H1 (cell line): ENCODE measurements at regions not wholly inside any gene's neighbourhood (a gene's known extent, or its start where the extent isn't known, plus 50 kb on each side); places are given as distances from the start of the nearest gene placed in this dataset.
A peak's percentile ranks its signal among the peaks of the same experiment; 100 is the strongest.

Source experiments
- CTCF ChIA-PET: fragments of 300-600 bp; sonication (Branson Sonifier 250); formaldehyde crosslinking; loops from one replicate; lab custom pipeline; 2021; ENCODE audit not compliant: partially characterized antibody; lab: Charles Lee
- POLR2A ChIA-PET: fragments of 300-600 bp; sonication (Branson Sonifier 250); formaldehyde crosslinking; loops from one replicate; lab custom pipeline; 2021; ENCODE audit warnings: inconsistent platforms; ENCODE audit not compliant: partially characterized antibody; lab: Charles Lee
- DNase-seq, 2 experiments: peaks; one replicate each; pipeline versions ENCODE4 v3.0.0 to v3.0.0-alpha.2; 2010 to 2022; ENCODE audit warnings: low spot score in 2 of 2, low read depth in 1 of 2, mixed read lengths in 1 of 2
- FAIRE-seq: peaks from 2 replicates; lab custom pipeline; 2011; peaks lifted over from hg19 to GRCh38; lab: Jason Lieb, UNC
- H2AFZ ChIP-seq: 2 replicates; pipeline ENCODE4 v1.8.1; 2012; ENCODE audit warnings: low read length, inconsistent platforms
- H2AK5ac ChIP-seq: 2 replicates; pipeline ENCODE4 v1.6.1; 2013; ENCODE audit warnings: low read depth, low read length
- H2BK120ac ChIP-seq: replicated peaks from 2 replicates; pipeline ENCODE3; 2013; ENCODE audit warnings: low read depth, low read length, inconsistent platforms
- H2BK12ac ChIP-seq: 2 replicates; pipeline ENCODE4 v1.6.1; 2013; ENCODE audit warnings: low read depth, low read length
- H2BK15ac ChIP-seq: 2 replicates; pipeline ENCODE4 v1.6.1; 2013; ENCODE audit warnings: low read length
- H2BK20ac ChIP-seq: 2 replicates; pipeline ENCODE4 v1.6.1; 2013; ENCODE audit warnings: low read length
- H2BK5ac ChIP-seq: 2 replicates; pipeline ENCODE4 v1.6.1; 2013; ENCODE audit warnings: low read depth, low read length
- H3K14ac ChIP-seq: 2 replicates; pipeline ENCODE4 v1.6.1; 2013; ENCODE audit warnings: inconsistent platforms; ENCODE audit not compliant: insufficient read length
- H3K18ac ChIP-seq: 2 replicates; pipeline ENCODE4 v1.6.1; 2013; ENCODE audit warnings: low read length; ENCODE audit errors: extremely low read depth
- H3K23ac ChIP-seq: 2 replicates; pipeline ENCODE4 v1.6.1; 2013; ENCODE audit warnings: inconsistent platforms; ENCODE audit not compliant: insufficient read length
- H3K23me2 ChIP-seq: 2 replicates; pipeline ENCODE4 v1.6.1; 2013; ENCODE audit warnings: low read depth, low read length
- H3K27ac ChIP-seq: 2 replicates; pipeline ENCODE4 v1.6.1; 2011; ENCODE audit warnings: low read depth, low read length, inconsistent platforms
- H3K27me3 ChIP-seq, 4 experiments: replicated peaks in 1 of 4; 1 replicate in 1 of 4; 2 replicates in 3 of 4; pipeline versions ENCODE4 v1.6.1 to v1.8.1; 2011 to 2013; ENCODE audit warnings: low read length in 3 of 4, mild to moderate bottlenecking in 3 of 4, inconsistent platforms in 2 of 4, mixed read lengths in 2 of 4, moderate library complexity in 1 of 4; ENCODE audit not compliant: control insufficient read depth in 3 of 4, insufficient read depth in 3 of 4; ENCODE audit errors: extremely low read depth in 1 of 4
- H3K36me3 ChIP-seq, 4 experiments: 2 replicates each; pipeline versions ENCODE4 v1.6.1 to v1.8.1; 2011 to 2013; ENCODE audit warnings: mild to moderate bottlenecking in 4 of 4, low read length in 3 of 4, moderate library complexity in 2 of 4, control low read depth in 1 of 4, inconsistent platforms in 1 of 4; ENCODE audit not compliant: insufficient read depth in 4 of 4, control insufficient read depth in 2 of 4
- H3K4ac ChIP-seq: replicated peaks from 2 replicates; pipeline ENCODE3; 2013; ENCODE audit warnings: low read length, low read depth, mixed read lengths, inconsistent platforms; ENCODE audit not compliant: insufficient read length
- H3K4me1 ChIP-seq, 4 experiments: replicated peaks in 1 of 4; 1 replicate in 1 of 4; 2 replicates in 3 of 4; pipeline versions ENCODE4 v1.6.1 to v1.8.1; 2011 to 2013; ENCODE audit warnings: low read length in 3 of 4, inconsistent platforms in 2 of 4, mixed read lengths in 1 of 4; ENCODE audit not compliant: insufficient read depth in 4 of 4, control insufficient read depth in 3 of 4
- H3K4me2 ChIP-seq, 2 experiments: 2 replicates each; pipeline versions ENCODE4 v1.6.1 to v1.8.1; 2011 to 2013; ENCODE audit warnings: low read depth in 2 of 2, low read length in 2 of 2, control low read depth in 1 of 2, inconsistent platforms in 1 of 2, mild to moderate bottlenecking in 1 of 2; ENCODE audit not compliant: insufficient read depth in 1 of 2
- H3K4me3 ChIP-seq, 4 experiments: fragments of 200-600, 300-600 bp in 1 of 4; sonication (generic), shearing (Covaris generic), sonication (Bioruptor Twin) in 1 of 4; 2 replicates each; pipeline versions ENCODE4 v1.5.1 to v1.8.1; 2011 to 2016; ENCODE audit warnings: low read length in 4 of 4, low read depth in 3 of 4, control low read depth in 2 of 4, inconsistent platforms in 2 of 4, mild to moderate bottlenecking in 2 of 4, mixed read lengths in 1 of 4, moderate library complexity in 1 of 4; ENCODE audit not compliant: insufficient read depth in 2 of 4; ENCODE audit errors: extremely low read depth in 1 of 4
- H3K56ac ChIP-seq: replicated peaks from 2 replicates; pipeline ENCODE3; 2013; ENCODE audit warnings: low read depth, mild to moderate bottlenecking, mixed read lengths, low read length, inconsistent platforms; ENCODE audit not compliant: insufficient read length
- H3K79me1 ChIP-seq: 2 replicates; pipeline ENCODE4 v1.6.1; 2013; ENCODE audit warnings: low read depth, low read length, control low read depth
- H3K79me2 ChIP-seq, 2 experiments: 2 replicates each; pipeline versions ENCODE4 v1.6.1 to v1.8.1; 2012 to 2013; ENCODE audit warnings: low read length in 2 of 2, mild to moderate bottlenecking in 2 of 2, inconsistent platforms in 1 of 2; ENCODE audit not compliant: insufficient read depth in 2 of 2, control insufficient read depth in 1 of 2
- H3K9ac ChIP-seq, 4 experiments: replicated peaks in 1 of 4; 1 replicate in 1 of 4; 2 replicates in 3 of 4; pipeline versions ENCODE4 v1.6.1 to v1.8.1; 2011 to 2013; ENCODE audit warnings: low read depth in 3 of 4, low read length in 3 of 4, control low read depth in 2 of 4, mild to moderate bottlenecking in 2 of 4, moderate library complexity in 2 of 4, inconsistent platforms in 1 of 4; ENCODE audit errors: extremely low read depth in 1 of 4
- H3K9me3 ChIP-seq, 2 experiments: 2 replicates each; pipeline versions ENCODE4 v1.6.1 to v1.8.1; 2012 to 2013; ENCODE audit warnings: mild to moderate bottlenecking in 2 of 2, moderate library complexity in 2 of 2, control low read depth in 1 of 2, inconsistent platforms in 1 of 2, low read depth in 1 of 2, low read length in 1 of 2, mixed read lengths in 1 of 2; ENCODE audit not compliant: insufficient read depth in 2 of 2
- H4K20me1 ChIP-seq, 2 experiments: replicated peaks in 1 of 2; 2 replicates each; pipeline versions ENCODE3 to v1.8.1; 2011 to 2013; ENCODE audit warnings: inconsistent platforms in 2 of 2, low read length in 2 of 2, mild to moderate bottlenecking in 1 of 2; ENCODE audit not compliant: insufficient read depth in 2 of 2, control insufficient read depth in 1 of 2
- H4K5ac ChIP-seq: 2 replicates; pipeline ENCODE4 v1.6.1; 2013; ENCODE audit warnings: low read length, low read depth, mixed read lengths, inconsistent platforms; ENCODE audit not compliant: insufficient read length
- H4K8ac ChIP-seq: 2 replicates; pipeline ENCODE4 v1.8.0; 2013; ENCODE audit warnings: mild to moderate bottlenecking, moderate library complexity, low read length, inconsistent platforms; ENCODE audit not compliant: insufficient read depth; ENCODE audit errors: extremely low read depth
- H4K91ac ChIP-seq: replicated peaks from 2 replicates; pipeline ENCODE3; 2013; ENCODE audit warnings: low read length, mixed read lengths, inconsistent platforms; ENCODE audit not compliant: insufficient read length
- CHD2 ChIP-seq: IDR thresholded peaks from 2 replicates; pipeline ENCODE4 v1.6.1; 2012; ENCODE audit warnings: low read length, improper control_type of control experiment
- EP300 ChIP-seq, 2 experiments: IDR thresholded peaks; 1 replicate in 1 of 2; 2 replicates in 1 of 2; pipeline ENCODE4 v1.6.1; 2011 to 2012; ENCODE audit warnings: low read depth in 2 of 2, low read length in 2 of 2, mild to moderate bottlenecking in 2 of 2, borderline replicate concordance in 1 of 2, inconsistent platforms in 1 of 2, moderate library complexity in 1 of 2
- WGBS, 2 experiments: shearing (Covaris generic) in 1 of 2; methylation state at CpG; one replicate each; pipeline versions ENCODE4 v1.1.6 to v1.1.7; 2013 to 2015; ENCODE audit warnings: low lambda C conversion rate in 2 of 2, mixed read lengths in 2 of 2, inconsistent platforms in 1 of 2, low coverage in 1 of 2, missing lambda C conversion rate in 1 of 2; ENCODE audit not compliant: insufficient replicate concordance in 2 of 2, insufficient coverage in 1 of 2, insufficient read length in 1 of 2; ENCODE audit errors: extremely low coverage in 1 of 2, missing lambda C conversion rate in 1 of 2; 5-methylcytosine and 5-hydroxymethylcytosine counted together

GRCh38 chr14:98766818-98767217 is 505.2 kb downstream of the BCL11B start:
- no peaks in the 10 kb centered on the region for H3K79me2 ChIP-seq
- no peaks in the 10 kb centered on the region for H3K4me1 ChIP-seq
- no peak overlapping the region for H3K27ac ChIP-seq
- no peak overlapping the region for H2BK15ac ChIP-seq
- no peaks in the 10 kb centered on the region for H3K36me3 ChIP-seq
- H3K56ac ChIP-seq, result no peak overlapping the region
- no peaks in the 10 kb centered on the region for H3K23me2 ChIP-seq
- WGBS, 2 experiments, result 82% methylated on average over 4 of the region's 4 CpGs; no CpG with 5 or more reads in 1 of the 2 experiments
- TF ChIP-seq EP300 (IDR thresholded peaks at IDR 0.05; ENCODE audit: borderline replicate concordance in 1 of 2, low read depth in 2 of 2, low read length in 2 of 2), result no peak
- no peak for TF ChIP-seq CHD2
- no peak overlapping the region for H4K91ac ChIP-seq
- ChIA-PET CTCF (no interaction called here), POLR2A (no interaction called here)
- no peak overlapping the region for H3K4me2 ChIP-seq
- H2BK5ac ChIP-seq, result no peak overlapping the region
- no peak overlapping the region for H2BK12ac ChIP-seq
- H4K20me1 ChIP-seq, result no peaks in the 10 kb centered on the region
- H3K4ac ChIP-seq, result no peak overlapping the region
- no peak overlapping the region for H3K18ac ChIP-seq
- 0 out of 2 replicates have a peak overlapping the region, but pooled peaks have one; percentile 66 for H2BK20ac ChIP-seq
- H2BK120ac ChIP-seq, result no peak overlapping the region
- H3K14ac ChIP-seq, result no peak overlapping the region
- FAIRE-seq (no peak), DNase-seq (no peak)
- H3K4me3 ChIP-seq, result no peak overlapping the region
- no peaks in the 10 kb centered on the region; the same call in 1 of the 2 replicates for H3K79me1 ChIP-seq
- no peak overlapping the region for H3K23ac ChIP-seq
- peak overlapping the region; percentile 90 for H2AFZ ChIP-seq
- H4K5ac ChIP-seq, result no peak overlapping the region
- H3K27me3 ChIP-seq, result no peaks in the 10 kb centered on the region
- H3K9me3 ChIP-seq, result peaks cover 0 to 12% of the 10 kb centered on the region in 2 experiments; a peak in 2 of 4 replicates
- H3K9ac ChIP-seq, result no peak overlapping the region
- no peak overlapping the region for H2AK5ac ChIP-seq
- H4K8ac ChIP-seq, result no peak overlapping the region
